DOHH2 (cell line): ENCODE measurements at regions not wholly inside any gene's neighbourhood (a gene's known extent, or its start where the extent isn't known, plus 50 kb on each side); places are given as distances from the start of the nearest gene placed in this dataset.

Experiments
- H3F3A ChIP-seq: fragments of 200-600 bp; sonication (generic), shearing (Covaris generic); 2 replicates; pipeline ENCODE4 v1.6.0; 2016; ENCODE audit warnings: antibody characterized with exemption, mild to moderate bottlenecking; ENCODE audit not compliant: control insufficient read depth, insufficient read depth
- H3K27ac ChIP-seq: fragments of 200-600 bp; sonication (generic); 2 replicates; pipeline ENCODE4 v1.5.1; 2014; ENCODE audit warnings: low read depth, mild to moderate bottlenecking, low read length, moderate library complexity
- H3K27me3 ChIP-seq: fragments of 200-600 bp; sonication (generic); 2 replicates; pipeline ENCODE4 v1.6.1; 2014; ENCODE audit warnings: mild to moderate bottlenecking, low read length, mixed read lengths; ENCODE audit not compliant: control insufficient read depth
- H3K36me3 ChIP-seq: fragments of 200-600 bp; sonication (generic); 2 replicates; pipeline ENCODE4 v1.6.1; 2014; ENCODE audit warnings: mild to moderate bottlenecking, low read length, moderate library complexity, mixed read lengths; ENCODE audit not compliant: control insufficient read depth
- H3K4me1 ChIP-seq: fragments of 200-600 bp; sonication (generic); 2 replicates; pipeline ENCODE4 v1.6.1; 2014; ENCODE audit warnings: mild to moderate bottlenecking, low read length, mixed read lengths; ENCODE audit not compliant: control insufficient read depth
- H3K4me2 ChIP-seq: fragments of 200-600 bp; sonication (generic); 2 replicates; pipeline ENCODE4 v1.6.0; 2014; ENCODE audit warnings: mild to moderate bottlenecking, low read length, moderate library complexity
- H3K4me3 ChIP-seq: fragments of 200-600 bp; sonication (generic); 2 replicates; pipeline ENCODE4 v1.5.1; 2014; ENCODE audit warnings: mild to moderate bottlenecking, low read length, mixed read lengths
- H3K79me2 ChIP-seq: fragments of 200-600 bp; sonication (generic); 2 replicates; pipeline ENCODE4 v1.6.1; 2014; ENCODE audit warnings: mild to moderate bottlenecking, low read length, mixed read lengths; ENCODE audit not compliant: control insufficient read depth
- H3K9me2 ChIP-seq: fragments of 200-600 bp; sonication (generic); replicated peaks from 2 replicates; pipeline ENCODE4 v1.6.1; 2014; ENCODE audit warnings: mild to moderate bottlenecking, low read length, mixed read lengths; ENCODE audit not compliant: control insufficient read depth
- H3K9me3 ChIP-seq: fragments of 200-600 bp; sonication (generic); 2 replicates; pipeline ENCODE4 v1.6.1; 2014; ENCODE audit warnings: antibody characterized with exemption, low read length, mixed read lengths; ENCODE audit not compliant: control insufficient read depth, insufficient read depth
- H4K20me1 ChIP-seq: fragments of 200-600 bp; sonication (generic); 2 replicates; pipeline ENCODE4 v1.6.0; 2014; ENCODE audit warnings: low read depth, mild to moderate bottlenecking, antibody characterized with exemption, low read length, moderate library complexity; ENCODE audit not compliant: control insufficient read depth, insufficient read depth
- CTCF ChIP-seq: fragments of 200-600 bp; sonication (generic); IDR thresholded peaks from one replicate; pipeline ENCODE4 v1.5.1; 2014; ENCODE audit warnings: antibody characterized with exemption, mild to moderate bottlenecking, low read depth, low read length; ENCODE audit not compliant: poor library complexity, severe bottlenecking
- EZH2phosphoT487 ChIP-seq: fragments of 200-600 bp; sonication (generic); IDR thresholded peaks from 2 replicates; pipeline ENCODE4 v1.6.1; 2017; ENCODE audit warnings: borderline replicate concordance, mild to moderate bottlenecking, antibody characterized with exemption, low read length, moderate library complexity, mixed read lengths

- Histone ChIP-seq H3F3A (no peaks in the 10 kb centered on the region), H3K79me2 (no peaks in the 10 kb centered on the region)
These were observed 526.7 kb upstream of the WWC1 start for GRCh38 chr5:167764641-167765289.

GRCh38 chr5:167765352-167765751 is 526.1 kb upstream of the WWC1 start:
- Histone ChIP-seq H4K20me1 (no peaks in the 10 kb centered on the region), H3K36me3 (no peaks in the 10 kb centered on the region), H3K27ac (no peak overlapping the region), H3K9me3 (no peaks in the 10 kb centered on the region), H3K4me2 (no peak overlapping the region), H3K79me2 (no peaks in the 10 kb centered on the region), H3F3A (no peaks in the 10 kb centered on the region), H3K4me3 (no peak overlapping the region), H3K9me2 (no peaks in the 10 kb centered on the region), H3K27me3 (no peaks in the 10 kb centered on the region), H3K4me1 (no peaks in the 10 kb centered on the region)
- TF ChIP-seq CTCF (no peak), EZH2phosphoT487 (no peak)

More at GRCh38 chr5:167764641-167765289, 526.7 kb upstream of the WWC1 start:
- H3K27me3 ChIP-seq, result no peaks in the 10 kb centered on the region
- no peaks in the 10 kb centered on the region for H4K20me1 ChIP-seq
- no peak for TF ChIP-seq EZH2phosphoT487
- no peak overlapping the region for H3K4me3 ChIP-seq
- H3K4me2 ChIP-seq, result no peak overlapping the region
- no peaks in the 10 kb centered on the region for H3K9me2 ChIP-seq
- no peaks in the 10 kb centered on the region for H3K9me3 ChIP-seq
- no peak overlapping the region for H3K27ac ChIP-seq
- H3K4me1 ChIP-seq, result no peaks in the 10 kb centered on the region
- H3K36me3 ChIP-seq, result no peaks in the 10 kb centered on the region

GRCh38 chr5:167766957-167767356 is 524.5 kb upstream of the WWC1 start:
- no peaks in the 10 kb centered on the region for H3K9me2 ChIP-seq
- no peaks in the 10 kb centered on the region for H3K4me1 ChIP-seq
- no peaks in the 10 kb centered on the region for H3F3A ChIP-seq
- H3K4me2 ChIP-seq, result no peak overlapping the region
- H3K27me3 ChIP-seq, result no peaks in the 10 kb centered on the region
- H3K9me3 ChIP-seq, result no peaks in the 10 kb centered on the region
- no peaks in the 10 kb centered on the region for H4K20me1 ChIP-seq
- H3K79me2 ChIP-seq, result no peaks in the 10 kb centered on the region
- H3K4me3 ChIP-seq, result no peak overlapping the region
- no peak overlapping the region for H3K27ac ChIP-seq
- no peaks in the 10 kb centered on the region for H3K36me3 ChIP-seq
- TF ChIP-seq EZH2phosphoT487 (no peak), CTCF (no peak)

GRCh38 chr5:167767795-167768194 is 523.6 kb upstream of the WWC1 start:
- Histone ChIP-seq H3K4me3 (no peak overlapping the region), H3F3A (no peaks in the 10 kb centered on the region), H3K27ac (no peak overlapping the region), H3K36me3 (no peaks in the 10 kb centered on the region), H3K9me2 (no peaks in the 10 kb centered on the region), H3K27me3 (no peaks in the 10 kb centered on the region), H3K9me3 (no peaks in the 10 kb centered on the region), H4K20me1 (no peaks in the 10 kb centered on the region), H3K79me2 (no peaks in the 10 kb centered on the region), H3K4me2 (no peak overlapping the region), H3K4me1 (no peaks in the 10 kb centered on the region)
- TF ChIP-seq CTCF (no peak), EZH2phosphoT487 (no peak)
